ENCODE measurements at regions not wholly inside any gene's neighbourhood (a gene's known extent, or its start where the extent isn't known, plus 50 kb on each side); places are given as distances from the start of the nearest gene placed in this dataset.

GRCh38 chr9:630817-631216 lies 210.7 kb upstream of the DMRT1 start:
- no TSS peak for BruUV-seq (replicated peaks)
- Histone ChIP-seq H2AFZ (ENCODE audit: control insufficient read depth, low read depth, low read length) (no peak overlapping the region), H3K36me3 (ENCODE audit: control insufficient read depth in 2 of 2, insufficient read depth in 2 of 2, low read length in 1 of 2) (no peaks in the 10 kb centered on the region), H3K27ac (ENCODE audit: control insufficient read depth, insufficient read depth) (no peak overlapping the region), H3K4me1 (ENCODE audit: control insufficient read depth, insufficient read depth, low read length) (no peaks in the 10 kb centered on the region), H3K4me3 (no peak overlapping the region), H3K9me3 (replicated peaks; ENCODE audit: control insufficient read depth, insufficient read depth, low read length) (no peaks in the 10 kb centered on the region; the same call in 2 of the 3 replicates), H3K79me2 (ENCODE audit: control insufficient read depth, insufficient read depth, low read length) (no peaks in the 10 kb centered on the region), H4K20me1 (ENCODE audit: control insufficient read depth, insufficient read depth) (no peaks in the 10 kb centered on the region), H3K27me3 (replicated peaks in 1 of 2; ENCODE audit: control insufficient read depth in 2 of 2, insufficient read depth in 2 of 2, low read length in 1 of 2) (0 out of 4 replicates have a peak, but pooled peaks cover 0 to 1% of the 10 kb centered on the region in 2 experiments), H3K9ac (ENCODE audit: control insufficient read depth, insufficient read depth, low read length) (no peak overlapping the region), H3K4me2 (ENCODE audit: control insufficient read depth, insufficient read depth) (no peak overlapping the region)
- in situ Hi-C loops (cut with MboI): no loop called here
- no peak for ATAC-seq
- RAD21 ChIA-PET (ENCODE audit: unreplicated experiment): interaction anchor here (1.1 kb wide), 1 partner anchor 378 kb away, joined by 3 read pairs; no protein-coding TSS in a partner anchor
- DNase-seq (ENCODE audit: low read depth, low spot score): no peak
- FAIRE-seq: no peak
- WGBS (ENCODE audit: insufficient coverage, insufficient replicate concordance, low lambda C conversion rate, missing lambda C conversion rate): 19% methylated on average over 7 of the region's 7 CpGs
- CTCF ChIA-PET: no interaction called here
- POLR2A ChIA-PET: no interaction called here
- intact Hi-C loops (cut with micrococcal nuclease; ENCODE audit: unreplicated experiment): no loop called here
- TF ChIP-seq EP300 (IDR thresholded peaks at IDR 0.05; ENCODE audit: borderline replicate concordance in 1 of 2, control insufficient read depth in 1 of 2, low read depth in 2 of 2, low read length in 2 of 2) (no peak), NFXL1 (IDR thresholded peaks at IDR 0.05; ENCODE audit: borderline replicate concordance) (no peak), RBBP5 (conservative IDR thresholded peaks at IDR 0.05) (no peak), KAT2A (conservative IDR thresholded peaks at IDR 0.05; ENCODE audit: control insufficient read depth, low read depth, low read length) (no peak), SIX5 (IDR thresholded peaks at IDR 0.05; ENCODE audit: low read depth, low read length, severe bottlenecking) (no peak), CEBPB (IDR thresholded peaks at IDR 0.05; ENCODE audit: borderline replicate concordance in 1 of 2, low read depth in 2 of 2, low read length in 2 of 2) (no peak), GABPA (IDR thresholded peaks at IDR 0.05; ENCODE audit: low read depth) (no peak), IKZF2 (IDR thresholded peaks at IDR 0.05) (no peak)
- TF ChIP-seq, protein P1, sequence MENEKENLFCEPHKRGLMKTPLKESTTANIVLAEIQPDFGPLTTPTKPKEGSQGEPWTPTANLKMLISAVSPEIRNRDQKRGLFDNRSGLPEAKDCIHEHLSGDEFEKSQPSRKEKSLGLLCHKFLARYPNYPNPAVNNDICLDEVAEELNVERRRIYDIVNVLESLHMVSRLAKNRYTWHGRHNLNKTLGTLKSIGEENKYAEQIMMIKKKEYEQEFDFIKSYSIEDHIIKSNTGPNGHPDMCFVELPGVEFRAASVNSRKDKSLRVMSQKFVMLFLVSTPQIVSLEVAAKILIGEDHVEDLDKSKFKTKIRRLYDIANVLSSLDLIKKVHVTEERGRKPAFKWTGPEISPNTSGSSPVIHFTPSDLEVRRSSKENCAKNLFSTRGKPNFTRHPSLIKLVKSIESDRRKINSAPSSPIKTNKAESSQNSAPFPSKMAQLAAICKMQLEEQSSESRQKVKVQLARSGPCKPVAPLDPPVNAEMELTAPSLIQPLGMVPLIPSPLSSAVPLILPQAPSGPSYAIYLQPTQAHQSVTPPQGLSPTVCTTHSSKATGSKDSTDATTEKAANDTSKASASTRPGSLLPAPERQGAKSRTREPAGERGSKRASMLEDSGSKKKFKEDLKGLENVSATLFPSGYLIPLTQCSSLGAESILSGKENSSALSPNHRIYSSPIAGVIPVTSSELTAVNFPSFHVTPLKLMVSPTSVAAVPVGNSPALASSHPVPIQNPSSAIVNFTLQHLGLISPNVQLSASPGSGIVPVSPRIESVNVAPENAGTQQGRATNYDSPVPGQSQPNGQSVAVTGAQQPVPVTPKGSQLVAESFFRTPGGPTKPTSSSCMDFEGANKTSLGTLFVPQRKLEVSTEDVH (IDR thresholded peaks at IDR 0.05; ENCODE audit: low read depth, partially characterized antibody): no peak
- TF ChIP-seq, protein P2, sequence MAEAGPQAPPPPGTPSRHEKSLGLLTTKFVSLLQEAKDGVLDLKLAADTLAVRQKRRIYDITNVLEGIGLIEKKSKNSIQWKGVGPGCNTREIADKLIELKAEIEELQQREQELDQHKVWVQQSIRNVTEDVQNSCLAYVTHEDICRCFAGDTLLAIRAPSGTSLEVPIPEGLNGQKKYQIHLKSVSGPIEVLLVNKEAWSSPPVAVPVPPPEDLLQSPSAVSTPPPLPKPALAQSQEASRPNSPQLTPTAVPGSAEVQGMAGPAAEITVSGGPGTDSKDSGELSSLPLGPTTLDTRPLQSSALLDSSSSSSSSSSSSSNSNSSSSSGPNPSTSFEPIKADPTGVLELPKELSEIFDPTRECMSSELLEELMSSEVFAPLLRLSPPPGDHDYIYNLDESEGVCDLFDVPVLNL (IDR thresholded peaks at IDR 0.05; ENCODE audit: low read depth, low read length): no peak
- SMC1A ChIA-PET (ENCODE audit: uncharacterized antibody, unreplicated experiment): no interaction called here

Measured in GM12878 (cell line).